ENCODE measurements at regions not wholly inside any gene's neighbourhood (a gene's known extent, or its start where the extent isn't known, plus 50 kb on each side); places are given as distances from the start of the nearest gene placed in this dataset.

DNA sequence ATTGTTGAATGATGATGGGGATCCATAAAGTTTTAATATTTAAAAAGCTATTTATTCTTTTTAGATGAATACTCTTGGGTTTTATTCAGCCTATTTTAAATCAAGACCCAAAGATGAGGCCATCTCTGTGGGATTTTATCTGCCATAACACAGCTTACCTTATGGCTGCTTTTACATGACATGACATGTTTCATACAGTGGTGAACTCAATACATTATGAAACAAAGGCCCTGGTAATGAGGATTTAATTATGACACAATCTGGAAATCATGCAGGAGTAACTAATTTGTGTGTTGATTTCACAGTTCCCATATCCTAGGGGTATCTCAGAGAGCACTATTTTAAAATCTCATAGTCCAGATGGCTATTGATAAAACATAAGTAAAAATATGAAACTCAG, 661.8 kb upstream of the FZD8 start:
- Histone ChIP-seq H3K9me2 (replicated peaks; ENCODE audit: insufficient read depth, low read length) (no peaks in the 10 kb centered on the region), H3K9me3 (replicated peaks; ENCODE audit: insufficient read depth, low read length) (no peaks in the 10 kb centered on the region), H3K27ac (ENCODE audit: low read length) (no peak overlapping the region), H3K9ac (ENCODE audit: low read length) (no peak overlapping the region), H3F3A (ENCODE audit: insufficient read depth, low read length) (no peaks in the 10 kb centered on the region), H3K4me2 (ENCODE audit: low read depth, low read length) (no peak overlapping the region), H2AFZ (ENCODE audit: low read length) (no peak overlapping the region), H4K20me1 (ENCODE audit: insufficient read depth, low read length) (no peaks in the 10 kb centered on the region), H3K4me1 (ENCODE audit: low read length) (no peaks in the 10 kb centered on the region), H3K79me2 (ENCODE audit: low read length) (no peaks in the 10 kb centered on the region), H3K4me3 (ENCODE audit: low read length) (no peak overlapping the region), H3K27me3 (replicated peaks; ENCODE audit: insufficient read depth, low read length) (no peaks in the 10 kb centered on the region), H3K36me3 (replicated peaks; ENCODE audit: insufficient read depth, low read length) (no peaks in the 10 kb centered on the region)
- DNase-seq = no peak
- no peak for TF ChIP-seq EZH2phosphoT487 (IDR thresholded peaks at IDR 0.05; ENCODE audit: low read length)
- TF ChIP-seq, protein P1, sequence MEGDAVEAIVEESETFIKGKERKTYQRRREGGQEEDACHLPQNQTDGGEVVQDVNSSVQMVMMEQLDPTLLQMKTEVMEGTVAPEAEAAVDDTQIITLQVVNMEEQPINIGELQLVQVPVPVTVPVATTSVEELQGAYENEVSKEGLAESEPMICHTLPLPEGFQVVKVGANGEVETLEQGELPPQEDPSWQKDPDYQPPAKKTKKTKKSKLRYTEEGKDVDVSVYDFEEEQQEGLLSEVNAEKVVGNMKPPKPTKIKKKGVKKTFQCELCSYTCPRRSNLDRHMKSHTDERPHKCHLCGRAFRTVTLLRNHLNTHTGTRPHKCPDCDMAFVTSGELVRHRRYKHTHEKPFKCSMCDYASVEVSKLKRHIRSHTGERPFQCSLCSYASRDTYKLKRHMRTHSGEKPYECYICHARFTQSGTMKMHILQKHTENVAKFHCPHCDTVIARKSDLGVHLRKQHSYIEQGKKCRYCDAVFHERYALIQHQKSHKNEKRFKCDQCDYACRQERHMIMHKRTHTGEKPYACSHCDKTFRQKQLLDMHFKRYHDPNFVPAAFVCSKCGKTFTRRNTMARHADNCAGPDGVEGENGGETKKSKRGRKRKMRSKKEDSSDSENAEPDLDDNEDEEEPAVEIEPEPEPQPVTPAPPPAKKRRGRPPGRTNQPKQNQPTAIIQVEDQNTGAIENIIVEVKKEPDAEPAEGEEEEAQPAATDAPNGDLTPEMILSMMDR (IDR thresholded peaks at IDR 0.05; ENCODE audit: low read length) = no peak
- TF ChIP-seq EZH2 (optimal IDR thresholded peaks at IDR 0.05; ENCODE audit: low read depth, low read length) = no peak

DNA sequence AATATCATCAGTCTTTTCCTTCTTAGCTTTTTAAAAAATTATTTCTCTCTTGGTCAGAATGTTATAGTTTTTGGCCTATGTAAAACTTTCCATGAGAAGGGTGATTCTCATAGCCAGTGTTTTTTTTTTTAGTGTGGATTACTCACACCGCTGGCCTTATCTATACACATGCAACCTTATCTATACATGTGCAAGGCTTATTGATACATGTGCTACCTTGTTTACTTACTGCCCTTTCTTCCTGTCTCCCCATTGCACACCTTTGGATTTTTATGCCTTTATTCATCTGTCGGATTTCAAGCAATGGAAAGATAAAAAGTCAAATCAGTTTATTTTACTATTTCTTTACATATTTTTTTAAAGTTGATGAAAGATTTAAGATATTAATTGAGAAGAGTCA, 660.0 kb upstream of the FZD8 start:
- TF ChIP-seq, protein P1 (IDR thresholded peaks at IDR 0.05; ENCODE audit: low read length) = no peak
- no peak for TF ChIP-seq EZH2phosphoT487 (IDR thresholded peaks at IDR 0.05; ENCODE audit: low read length)
- no peak for TF ChIP-seq EZH2 (optimal IDR thresholded peaks at IDR 0.05; ENCODE audit: low read depth, low read length)
- H3K36me3 ChIP-seq (replicated peaks; ENCODE audit: insufficient read depth, low read length) = no peaks in the 10 kb centered on the region
- no peak for DNase-seq

DNA sequence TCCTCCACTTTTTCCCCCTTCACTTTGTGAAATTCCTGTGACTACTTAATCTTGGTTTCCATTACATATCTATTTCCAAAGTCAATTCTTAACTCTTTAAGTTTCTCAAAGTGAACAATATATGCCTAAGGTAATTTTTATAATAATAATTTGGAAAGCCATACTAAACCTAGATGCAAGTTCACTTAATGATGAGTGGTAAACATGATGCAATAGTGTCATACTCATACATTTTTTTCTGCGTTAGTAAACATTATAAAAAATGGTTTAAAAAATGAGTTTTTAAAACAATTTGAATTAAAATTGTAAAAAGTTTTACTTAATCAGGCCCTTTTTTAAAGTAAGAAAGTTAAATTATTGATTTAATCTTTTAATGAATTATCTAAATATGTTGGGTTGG, 659.4 kb upstream of the FZD8 start:
- Histone ChIP-seq H3K4me1 (ENCODE audit: low read length) (no peaks in the 10 kb centered on the region), H3F3A (ENCODE audit: insufficient read depth, low read length) (no peaks in the 10 kb centered on the region)
- TF ChIP-seq EZH2 (optimal IDR thresholded peaks at IDR 0.05; ENCODE audit: low read depth, low read length) (no peak), EZH2phosphoT487 (IDR thresholded peaks at IDR 0.05; ENCODE audit: low read length) (no peak)
- TF ChIP-seq, protein P1 (IDR thresholded peaks at IDR 0.05; ENCODE audit: low read length) = no peak

More for the DNA sequence above, 660.0 kb upstream of the FZD8 start:
- no peaks in the 10 kb centered on the region for H3K9me2 ChIP-seq (replicated peaks; ENCODE audit: insufficient read depth, low read length)
- no peak overlapping the region for H3K4me2 ChIP-seq (ENCODE audit: low read depth, low read length)
- H3K79me2 ChIP-seq (ENCODE audit: low read length) = no peaks in the 10 kb centered on the region
- H3K9ac ChIP-seq (ENCODE audit: low read length) = no peak overlapping the region
- no peaks in the 10 kb centered on the region for H3K9me3 ChIP-seq (replicated peaks; ENCODE audit: insufficient read depth, low read length)
- no peaks in the 10 kb centered on the region for H3K27me3 ChIP-seq (replicated peaks; ENCODE audit: insufficient read depth, low read length)
- H2AFZ ChIP-seq (ENCODE audit: low read length) = no peak overlapping the region
- H3K27ac ChIP-seq (ENCODE audit: low read length) = no peak overlapping the region
- no peak overlapping the region for H3K4me3 ChIP-seq (ENCODE audit: low read length)
- no peaks in the 10 kb centered on the region for H3K4me1 ChIP-seq (ENCODE audit: low read length)
- no peaks in the 10 kb centered on the region for H3F3A ChIP-seq (ENCODE audit: insufficient read depth, low read length)
- H4K20me1 ChIP-seq (ENCODE audit: insufficient read depth, low read length) = no peaks in the 10 kb centered on the region

More for the DNA sequence above, 659.4 kb upstream of the FZD8 start:
- Histone ChIP-seq H3K9me3 (replicated peaks; ENCODE audit: insufficient read depth, low read length) (no peaks in the 10 kb centered on the region), H3K4me3 (ENCODE audit: low read length) (no peak overlapping the region), H3K4me2 (ENCODE audit: low read depth, low read length) (no peak overlapping the region), H3K79me2 (ENCODE audit: low read length) (no peaks in the 10 kb centered on the region), H2AFZ (ENCODE audit: low read length) (no peak overlapping the region), H3K36me3 (replicated peaks; ENCODE audit: insufficient read depth, low read length) (no peaks in the 10 kb centered on the region), H4K20me1 (ENCODE audit: insufficient read depth, low read length) (no peaks in the 10 kb centered on the region), H3K27ac (ENCODE audit: low read length) (no peak overlapping the region), H3K9ac (ENCODE audit: low read length) (no peak overlapping the region), H3K9me2 (replicated peaks; ENCODE audit: insufficient read depth, low read length) (no peaks in the 10 kb centered on the region), H3K27me3 (replicated peaks; ENCODE audit: insufficient read depth, low read length) (no peaks in the 10 kb centered on the region)
- no peak for DNase-seq

Measured in MM.1S (cell line).